Astrocyte of the hippocampus (primary cell): ENCODE measurements at regions not wholly inside any gene's neighbourhood (a gene's known extent, or its start where the extent isn't known, plus 50 kb on each side); places are given as distances from the start of the nearest gene placed in this dataset.
"Not testable (repeated sequence)": the region's sequence is repeated elsewhere in the genome, so short reads cannot be mapped to it uniquely, and the experiment has no call there.

Experiments
- DNase-seq: peaks from one replicate; pipeline ENCODE4 v3.0.0; 2011; ENCODE audit warnings: low read depth, low spot score

GRCh38 chr12:28980436-28980835 is 168.6 kb upstream of the FAR2 start:
- no peak for DNase-seq

- no peak for DNase-seq
These were observed 161.3 kb upstream of the FAR2 start for GRCh38 chr12:28987538-28988324.

- DNase-seq, result no peak
These were observed 160.8 kb upstream of the FAR2 start for GRCh38 chr12:28988325-28988704.

DNA sequence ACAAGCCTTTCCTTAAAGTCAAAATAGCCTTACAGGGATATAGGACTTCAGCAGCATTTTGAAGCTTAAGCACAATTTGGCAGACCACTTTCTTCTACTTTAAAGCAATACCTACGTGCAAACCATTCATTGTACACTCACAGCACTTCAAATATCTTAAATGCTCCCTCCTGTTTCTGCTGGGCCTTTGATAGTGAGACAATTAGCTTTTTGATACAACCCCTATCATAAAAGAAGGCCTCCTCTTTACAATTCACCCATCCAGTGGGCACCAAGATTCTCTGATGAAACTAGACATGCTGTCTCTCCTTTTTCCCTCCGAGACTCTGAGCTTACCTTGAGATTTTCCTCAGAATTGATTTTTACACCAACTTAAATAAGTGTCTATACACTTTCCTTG is 157.5 kb upstream of the FAR2 start:
- no peak for DNase-seq

GRCh38 chr12:28993720-28994119 is 155.4 kb upstream of the FAR2 start:
- DNase-seq, result no peak

GRCh38 chr12:28994179-28994715 is 154.8 kb upstream of the FAR2 start:
- no peak for DNase-seq

DNA sequence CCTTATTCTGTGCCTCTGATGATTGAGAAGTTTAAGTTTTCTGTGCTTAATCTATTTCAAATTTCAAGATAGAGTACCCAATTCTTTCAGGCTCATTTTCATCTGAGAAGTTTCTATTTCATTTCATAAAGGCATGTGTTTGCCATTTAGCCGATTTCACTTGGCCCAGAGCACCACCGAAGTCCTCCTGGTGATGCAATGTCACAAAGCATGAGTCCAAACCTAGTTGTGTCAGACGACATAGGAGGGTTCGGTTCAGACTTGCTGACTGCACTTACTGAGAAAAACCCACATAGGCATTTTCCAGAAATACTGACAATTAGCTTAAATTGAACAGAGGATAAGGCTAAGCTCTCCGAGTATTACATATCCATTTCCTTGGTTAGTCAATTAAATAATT is 152.4 kb upstream of the FAR2 start:
- no peak for DNase-seq

DNA sequence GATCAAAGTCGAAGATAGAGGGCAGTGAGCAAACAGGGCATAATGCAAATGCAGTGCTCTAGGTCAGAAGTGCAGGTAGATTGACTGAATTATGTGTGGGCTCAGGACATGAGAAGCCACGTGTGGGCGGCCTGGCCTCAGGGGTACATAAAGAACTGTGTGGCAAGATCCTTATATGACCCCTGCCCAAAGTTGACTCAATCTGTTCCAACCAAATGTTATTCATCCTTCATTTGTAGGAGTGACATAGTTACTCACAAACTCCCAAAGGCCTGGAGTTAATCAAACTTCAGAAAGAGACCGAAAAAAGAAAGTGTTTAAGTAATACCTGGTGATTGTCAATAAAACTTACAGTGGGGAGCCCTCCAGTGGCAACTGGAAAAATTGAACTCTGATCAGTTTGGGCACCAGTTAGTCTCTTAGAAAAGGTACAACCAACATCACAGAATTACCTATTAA is 150.4 kb upstream of the FAR2 start:
- peak; percentile 62 for DNase-seq

DNA sequence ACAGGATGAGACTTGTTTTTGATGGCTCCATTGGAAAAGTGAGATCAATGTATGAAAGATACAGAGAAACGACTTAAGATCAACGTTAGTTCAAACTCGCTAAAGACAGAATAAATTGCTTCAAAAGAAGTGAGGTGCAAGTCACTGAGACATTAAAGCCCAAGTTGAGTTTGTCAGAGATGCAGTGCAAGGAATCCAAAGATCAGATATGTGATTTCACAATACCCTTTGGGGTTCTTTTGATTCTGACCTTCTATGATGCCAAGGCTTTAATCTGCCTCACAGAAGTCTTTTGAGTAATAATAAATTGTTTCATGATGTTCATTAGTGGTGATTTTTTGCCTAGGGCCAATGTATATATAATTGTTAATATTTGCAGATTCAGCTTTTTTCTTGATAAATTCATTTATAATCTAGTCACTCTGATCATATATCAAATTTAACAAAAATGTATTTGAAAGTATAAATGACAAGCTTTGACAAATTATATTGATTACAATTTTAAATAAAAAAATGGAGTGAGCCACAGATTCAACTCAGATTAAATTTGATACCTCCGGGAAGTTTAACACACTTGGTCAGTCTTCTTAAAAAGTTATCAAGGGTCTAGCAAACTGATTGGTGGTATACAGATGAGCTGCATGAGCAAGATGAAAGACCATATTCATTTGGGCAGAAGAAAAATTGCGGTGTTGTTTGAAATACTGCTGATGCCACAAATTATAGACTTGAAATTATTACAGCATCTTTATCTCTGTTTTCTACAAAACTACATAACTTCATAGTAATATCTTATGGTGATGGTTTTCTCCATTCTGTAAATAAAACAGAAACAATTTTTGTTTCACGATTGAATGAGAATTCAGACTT is 144.8 kb upstream of the FAR2 start:
- no peak for DNase-seq

DNA sequence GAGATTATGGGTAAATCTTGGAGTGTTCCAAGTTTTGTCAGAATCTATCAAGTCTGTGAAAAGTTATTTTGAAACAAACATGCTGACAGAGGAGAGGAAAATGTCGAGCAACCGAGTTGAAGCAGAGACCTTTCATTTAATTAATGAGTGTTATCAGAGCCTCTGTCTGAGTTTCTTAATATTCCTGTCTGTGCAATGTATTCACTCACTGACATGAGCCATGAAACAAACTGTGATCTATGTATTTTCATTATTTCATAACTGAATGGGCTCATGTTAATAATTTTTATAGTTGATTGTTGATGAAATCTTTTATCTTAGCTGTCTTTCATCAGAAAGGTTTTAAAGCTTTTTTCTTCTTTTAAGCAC is 144.2 kb upstream of the FAR2 start:
- no peak for DNase-seq

DNA sequence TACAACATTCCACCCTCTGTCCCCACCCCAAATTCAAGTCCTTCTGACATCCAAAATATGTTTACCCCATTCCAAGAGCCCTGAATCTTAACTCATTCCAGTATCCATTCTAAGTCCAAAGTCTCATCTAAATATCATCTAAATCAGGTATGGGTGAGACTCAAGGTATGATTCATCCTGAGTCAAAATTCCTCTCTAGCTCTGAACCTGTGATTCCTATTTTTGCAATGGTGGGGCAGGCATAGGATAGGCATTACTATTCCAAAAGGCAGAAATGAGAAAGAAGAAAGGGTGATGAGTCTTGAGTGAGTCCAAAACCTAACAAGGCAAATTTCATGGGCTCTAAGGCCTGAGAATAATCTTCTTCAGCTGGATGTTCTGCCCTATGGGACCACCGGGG is 140.3 kb upstream of the FAR2 start:
- no peak for DNase-seq

GRCh38 chr12:29012673-29013072 is 136.4 kb upstream of the FAR2 start:
- DNase-seq, result no peak

- not testable (repeated sequence) for DNase-seq
These were observed 131.5 kb upstream of the FAR2 start for GRCh38 chr12:29017532-29017931.

DNA sequence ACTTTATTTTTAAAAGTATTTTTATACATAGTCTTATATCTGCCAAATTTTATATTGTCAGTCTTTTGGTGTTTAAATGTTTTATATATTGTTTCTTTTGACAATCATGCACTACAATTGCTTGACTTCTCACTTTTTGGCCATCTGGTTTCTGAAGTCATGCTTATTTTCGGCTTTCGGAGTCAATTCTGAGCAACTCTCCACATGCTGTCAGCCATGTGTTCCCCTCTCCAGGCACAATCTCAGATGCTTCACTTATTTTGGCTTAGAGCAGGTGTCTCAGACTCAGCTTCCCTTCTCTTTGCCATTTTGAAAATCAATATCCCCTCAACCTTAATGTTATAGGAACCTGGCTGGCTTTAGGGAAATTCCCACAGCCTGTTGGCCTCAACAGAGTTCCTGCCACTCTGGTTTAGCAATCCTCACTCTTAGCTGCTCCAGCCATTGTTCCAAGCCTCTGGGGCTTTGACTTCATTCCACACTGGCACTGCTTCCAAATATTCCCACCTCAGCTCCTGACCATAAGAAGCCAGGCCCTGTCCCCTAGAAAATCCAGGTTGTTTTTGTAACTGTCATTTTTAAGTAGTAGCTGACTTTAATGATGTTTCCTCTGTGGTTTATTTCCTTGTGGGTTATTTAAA is 125.5 kb upstream of the FAR2 start:
- DNase-seq, result no peak

DNA sequence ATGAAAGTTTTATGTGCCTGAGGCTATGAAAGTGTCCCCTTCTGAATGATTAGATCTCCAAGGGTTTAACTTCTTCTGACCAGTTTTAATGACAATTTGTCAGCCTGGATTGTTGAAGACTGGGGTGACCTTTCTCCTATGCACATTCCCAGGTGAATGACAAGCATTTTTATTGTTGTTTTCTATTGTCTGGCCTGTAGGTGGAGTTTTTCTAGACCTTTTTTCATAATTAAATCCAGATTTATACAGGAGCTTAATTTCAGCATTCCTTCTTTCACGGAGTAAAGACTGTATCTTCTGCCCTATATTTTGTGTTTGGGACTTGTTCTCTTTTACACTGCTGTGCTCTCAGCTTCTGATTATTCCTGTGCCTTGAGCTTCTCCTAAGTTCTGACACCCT is 125.0 kb upstream of the FAR2 start:
- DNase-seq, result no peak

DNA sequence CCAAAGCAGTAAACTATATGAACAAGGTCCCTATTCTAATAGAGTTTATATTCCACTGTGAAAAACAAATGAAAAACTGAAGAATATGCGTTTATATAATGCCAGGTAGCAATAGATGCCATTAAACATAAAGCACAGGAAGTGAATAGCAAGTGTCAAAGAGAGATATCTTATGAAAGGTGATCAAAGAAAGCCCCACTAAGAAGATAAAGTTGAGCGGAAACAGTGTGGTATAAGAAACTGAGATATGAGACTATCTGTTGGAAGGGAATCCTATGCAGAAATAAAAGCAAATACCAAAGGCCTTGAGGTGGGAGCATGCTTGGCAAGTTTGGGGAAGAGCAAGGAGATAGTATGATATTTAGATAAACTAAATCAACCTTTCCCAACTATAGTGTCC is 123.1 kb upstream of the FAR2 start:
- DNase-seq, result no peak

- peak; percentile 52 for DNase-seq
These were observed 122.7 kb upstream of the FAR2 start for GRCh38 chr12:29026419-29026818.

- not testable (repeated sequence) for DNase-seq
These were observed 119.6 kb upstream of the FAR2 start for GRCh38 chr12:29029484-29029883.

GRCh38 chr12:29030006-29030405 is 119.1 kb upstream of the FAR2 start:
- DNase-seq, result no peak

DNA sequence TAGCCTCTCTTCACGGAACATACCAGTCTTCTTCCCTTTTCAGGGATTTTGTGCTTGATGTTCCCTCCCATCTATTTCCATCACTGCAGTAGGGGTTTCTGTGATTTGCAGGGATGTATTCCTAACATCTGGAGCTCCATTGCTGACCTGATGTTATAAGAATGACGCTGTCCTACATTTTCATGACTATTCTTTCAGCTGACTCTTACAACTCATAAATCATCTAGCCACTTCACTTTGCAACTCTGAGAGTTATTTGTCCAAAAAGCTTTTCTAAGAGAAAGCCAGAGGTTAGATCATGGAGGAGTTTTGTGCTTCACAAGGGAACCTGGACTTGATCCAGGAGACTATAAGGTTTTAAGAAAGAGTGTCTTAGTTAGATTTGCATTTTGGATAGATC is 116.6 kb upstream of the FAR2 start:
- no peak for DNase-seq

DNA sequence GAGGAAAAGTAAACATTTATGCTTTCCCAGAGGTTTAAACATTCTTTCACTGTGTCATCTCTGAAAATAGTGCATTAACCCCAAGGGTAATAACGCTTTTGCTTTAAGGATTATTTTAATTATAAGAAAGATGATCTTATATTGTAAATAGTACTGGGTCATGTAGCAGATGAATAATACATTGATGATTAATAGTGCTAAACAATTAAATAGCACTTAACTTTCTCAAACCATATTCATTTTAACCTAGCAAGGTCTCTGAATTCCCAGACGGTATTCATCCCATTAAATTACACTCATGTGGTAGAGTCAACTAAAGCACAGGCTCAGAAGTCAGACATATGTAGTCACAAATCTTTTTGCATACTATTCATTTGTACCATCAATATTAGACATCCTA is 115.6 kb upstream of the FAR2 start:
- DNase-seq, result no peak

DNA sequence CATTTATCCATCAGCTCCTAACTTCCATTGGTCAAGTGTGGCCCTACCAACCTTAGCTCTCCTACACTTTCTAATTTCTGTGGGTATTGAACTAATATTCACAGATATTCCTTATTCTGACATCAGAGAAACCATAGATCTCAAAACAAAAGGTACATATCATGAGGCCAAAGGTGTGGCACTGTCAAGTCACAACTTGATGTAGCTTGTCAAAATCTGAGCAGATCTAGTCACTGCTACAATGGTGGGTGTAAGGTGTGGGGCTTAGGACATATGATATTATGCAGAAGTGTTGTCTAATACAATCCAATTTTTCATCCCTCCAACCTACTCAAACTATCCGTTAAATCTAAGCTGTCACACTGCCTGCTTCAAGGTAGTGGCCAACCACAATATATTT is 114.0 kb upstream of the FAR2 start:
- DNase-seq, result no peak
